Inflammatory macrophage (primary cell): ENCODE measurements at regions not wholly inside any gene's neighbourhood (a gene's known extent, or its start where the extent isn't known, plus 50 kb on each side); places are given as distances from the start of the nearest gene placed in this dataset.

ENCODE experiments used
- DNase-seq, 2 donors: peaks; one replicate each; pipeline ENCODE4 v3.0.0-alpha.2; 2020 to 2022

DNA sequence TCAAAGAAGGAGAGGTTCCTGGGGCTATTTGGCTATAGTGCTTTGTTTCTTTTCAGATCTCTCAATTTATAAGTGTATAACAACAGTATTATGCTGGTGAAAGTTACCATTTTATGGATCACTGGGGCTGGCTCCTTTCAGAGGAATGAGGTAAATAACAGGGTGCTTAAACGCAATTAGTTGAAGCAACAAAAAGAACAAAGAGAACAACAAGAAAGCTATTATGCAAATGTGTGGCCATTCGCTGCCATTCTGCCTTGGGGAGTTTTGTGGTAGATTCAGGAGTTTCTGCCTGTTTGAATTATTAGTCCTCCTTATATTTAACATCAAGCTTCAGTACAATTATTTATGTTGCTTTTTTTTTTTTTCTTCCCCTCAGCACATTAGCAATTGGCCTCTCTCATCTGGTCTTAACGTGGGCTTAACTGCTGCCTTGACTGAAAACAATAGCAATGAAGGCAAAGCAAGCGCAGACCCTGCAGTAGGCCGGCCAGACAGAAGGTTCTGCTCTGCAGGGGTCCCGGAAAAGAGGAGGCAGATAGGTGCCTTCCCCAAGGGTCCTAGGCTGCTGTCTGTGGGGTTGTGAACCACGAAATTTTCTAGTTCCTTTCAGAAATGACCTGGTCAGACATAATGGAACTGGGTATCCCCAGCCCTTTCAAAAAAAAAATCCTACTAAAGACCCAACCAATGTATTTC, 339.9 kb upstream of the PODXL start:
- DNase-seq = no peak

DNA sequence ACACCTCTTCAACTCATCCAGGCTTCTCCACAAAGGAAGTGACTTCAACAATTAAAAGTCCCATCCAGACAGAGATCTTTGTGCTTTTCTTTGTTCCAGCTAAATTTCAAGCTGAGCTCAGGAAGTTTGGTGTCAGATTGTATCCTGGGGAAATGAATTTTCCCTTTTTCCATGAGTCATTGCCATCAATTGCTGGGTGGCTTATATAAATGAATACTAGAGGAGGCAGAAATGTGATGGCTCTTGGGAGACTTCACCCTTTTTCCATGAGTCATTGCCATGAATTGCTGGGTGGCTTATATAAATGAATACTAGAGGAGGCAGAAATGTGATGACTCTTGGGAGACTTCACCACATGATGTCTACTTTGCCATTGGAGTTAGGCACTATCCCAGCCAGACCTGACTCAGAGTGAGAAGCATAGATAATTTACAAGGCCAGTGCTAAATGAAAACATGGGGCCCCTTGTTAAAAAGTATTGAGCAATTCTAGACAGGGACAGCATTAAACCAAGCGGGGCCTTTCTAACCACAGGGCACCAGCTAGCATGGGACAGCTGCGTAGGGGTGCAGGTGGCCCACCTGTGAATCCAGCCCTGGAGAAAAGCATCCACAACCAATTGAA, 339.2 kb upstream of the PODXL start:
- DNase-seq = no peak

DNA sequence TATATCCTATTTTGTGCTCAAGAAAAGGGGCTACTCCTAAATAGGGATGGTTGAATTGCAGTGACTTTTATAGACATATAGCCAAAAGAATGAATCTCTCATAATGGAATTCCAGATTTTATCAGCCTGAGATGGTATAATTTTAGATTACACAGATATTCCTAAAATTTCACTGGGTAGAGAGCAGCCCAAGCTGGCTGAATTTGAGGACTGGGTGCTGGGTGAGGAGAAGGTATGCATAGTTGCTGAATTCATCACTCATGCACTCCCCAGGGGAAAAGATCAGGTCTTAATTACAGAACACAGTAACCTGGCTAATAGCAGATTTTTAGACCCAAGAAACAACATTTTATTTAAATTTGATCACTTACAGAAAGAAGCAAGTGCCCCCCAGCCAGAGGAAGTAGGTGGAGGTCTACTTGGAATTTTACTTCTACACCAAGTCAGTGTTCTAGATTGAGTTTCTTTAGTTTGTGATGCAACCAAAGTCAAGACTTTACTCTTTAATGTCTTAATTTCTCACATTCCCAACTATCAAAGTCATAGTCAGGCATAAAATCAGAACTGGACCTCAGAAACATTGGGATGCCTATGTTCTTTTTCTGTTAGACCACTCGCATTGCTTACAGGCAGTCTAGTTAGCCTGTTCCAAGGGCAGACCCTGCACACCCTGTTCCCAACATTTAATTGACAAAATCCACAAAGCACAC, 337.4 kb upstream of the PODXL start:
- DNase-seq = no peak

DNA sequence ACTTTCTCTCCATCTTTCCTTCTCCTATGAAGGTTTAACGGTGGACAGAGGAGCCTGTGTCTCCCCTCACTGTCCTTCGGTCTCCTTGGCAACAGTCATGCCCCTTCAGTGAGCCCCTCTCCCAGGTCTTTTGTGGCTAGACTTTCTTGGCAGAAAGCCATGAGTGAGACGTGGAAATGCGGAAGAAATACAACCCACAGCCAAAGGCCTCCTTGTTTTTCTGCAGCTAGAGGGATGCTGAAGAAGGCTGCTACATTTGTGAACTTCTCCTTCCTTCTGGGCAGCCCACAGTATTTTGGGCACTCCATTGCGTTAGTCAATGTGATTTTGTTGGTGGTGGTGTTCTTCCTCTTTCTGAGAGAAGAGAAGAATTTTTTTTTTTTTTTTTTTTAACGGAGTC, 333.7 kb upstream of the PODXL start:
- peak; percentile 87 to 90 for DNase-seq

DNA sequence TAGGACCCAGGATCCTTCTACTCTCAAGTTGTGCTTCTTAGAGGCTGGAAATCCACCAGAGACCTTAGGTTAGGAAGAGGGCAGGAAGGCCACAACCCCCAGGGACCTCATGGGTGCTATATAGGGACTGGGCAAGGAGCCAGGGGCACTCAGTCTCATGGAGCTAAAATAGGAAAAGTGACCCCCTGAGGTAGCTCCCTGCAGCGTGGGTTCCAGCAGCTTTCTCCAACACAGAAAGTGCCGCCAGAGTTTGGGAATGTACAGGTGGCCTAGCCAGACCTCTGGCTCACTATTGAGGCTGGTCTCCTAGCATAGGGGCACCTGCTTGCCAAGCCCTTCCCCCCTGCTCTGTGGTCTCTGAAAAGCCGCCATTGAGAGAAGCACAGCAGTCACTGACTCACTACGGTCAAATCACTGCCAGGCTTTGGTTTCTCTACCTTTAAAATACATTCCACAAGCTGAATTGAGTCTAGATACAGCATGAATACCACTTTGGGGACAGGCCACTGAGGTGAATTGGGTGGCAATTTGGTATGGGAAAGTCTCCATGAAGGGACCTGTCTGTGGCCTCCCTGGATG, 333.2 kb upstream of the PODXL start:
- DNase-seq = no peak

DNA sequence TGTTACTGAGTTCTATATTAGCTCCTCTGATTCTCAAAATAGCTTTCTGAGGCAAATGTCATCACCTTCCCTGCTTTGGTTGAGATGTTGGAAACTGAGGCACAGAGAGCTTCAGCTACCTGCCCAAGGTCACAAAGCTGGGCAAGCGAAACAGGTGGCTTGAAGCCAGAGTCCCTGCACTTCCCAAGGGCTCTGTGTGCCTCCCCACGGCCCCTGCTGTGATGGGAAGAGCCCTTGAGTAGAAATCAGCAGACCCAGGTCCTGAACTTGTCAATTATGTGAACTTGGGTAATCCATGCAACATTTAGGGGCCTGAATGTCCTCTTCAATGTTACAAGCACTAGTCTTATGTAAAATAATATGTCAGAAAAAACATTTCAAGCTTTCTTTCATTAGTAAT, 327.3 kb upstream of the PODXL start:
- DNase-seq = no peak

DNA sequence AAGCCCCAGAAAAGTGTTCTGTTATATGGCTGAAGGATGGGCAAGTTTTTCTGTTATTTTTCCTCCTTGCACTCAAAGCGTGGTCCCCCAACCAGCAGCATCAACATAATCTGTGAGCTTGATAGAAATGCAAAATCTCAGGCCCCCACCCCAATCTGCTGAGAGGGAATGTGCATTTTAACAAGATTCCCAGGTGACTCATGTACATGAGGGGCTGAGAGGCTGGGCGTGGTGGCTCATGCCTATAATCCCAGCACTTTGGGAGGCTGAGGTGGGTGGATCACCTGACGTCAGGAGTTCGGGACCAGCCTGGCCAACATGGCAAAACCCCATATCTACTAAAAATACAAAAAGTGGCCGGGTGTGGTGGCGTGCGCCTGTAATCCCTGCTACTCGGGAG, 326.8 kb upstream of the PODXL start:
- no peak for DNase-seq

DNA sequence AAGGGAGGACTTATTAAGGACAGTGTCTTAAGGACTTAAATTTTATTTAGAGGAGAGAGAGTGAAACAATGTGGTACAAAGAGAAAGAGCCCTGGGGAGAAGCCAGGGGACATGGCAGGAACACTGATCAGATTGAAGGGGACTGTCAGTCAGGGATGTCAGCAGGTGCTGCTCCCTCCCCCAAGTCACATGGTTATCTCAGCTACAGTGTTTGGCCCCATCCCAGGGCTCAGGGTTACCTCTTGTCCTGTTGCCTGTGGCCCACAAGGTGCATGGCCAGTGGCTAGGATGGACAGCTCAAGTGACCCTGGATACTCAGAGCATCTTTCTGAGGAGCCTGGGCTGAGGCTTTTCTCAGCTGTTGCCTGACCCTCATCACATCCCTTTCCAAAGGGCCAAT, 325.9 kb upstream of the PODXL start:
- no peak for DNase-seq

DNA sequence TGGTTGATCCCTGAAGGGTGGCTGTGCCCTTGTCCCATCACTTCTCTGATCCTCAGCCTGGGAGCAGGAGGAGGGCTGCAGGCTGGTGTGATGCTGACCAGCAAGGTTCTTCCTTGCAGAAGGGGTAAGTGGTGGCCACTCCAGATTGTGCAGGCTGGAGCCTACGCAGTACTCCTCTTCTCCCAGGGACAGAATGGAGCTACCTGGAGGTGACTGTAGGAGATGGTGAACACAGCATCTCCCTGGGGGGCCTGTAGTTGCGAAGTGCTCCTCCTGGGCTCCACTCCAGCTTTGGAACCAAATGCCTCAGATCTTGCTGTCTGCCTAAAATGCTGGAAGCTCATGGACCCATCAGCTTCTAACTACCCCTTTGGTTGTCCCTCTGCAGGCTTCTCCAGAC, 323.6 kb upstream of the PODXL start:
- DNase-seq = no peak

DNA sequence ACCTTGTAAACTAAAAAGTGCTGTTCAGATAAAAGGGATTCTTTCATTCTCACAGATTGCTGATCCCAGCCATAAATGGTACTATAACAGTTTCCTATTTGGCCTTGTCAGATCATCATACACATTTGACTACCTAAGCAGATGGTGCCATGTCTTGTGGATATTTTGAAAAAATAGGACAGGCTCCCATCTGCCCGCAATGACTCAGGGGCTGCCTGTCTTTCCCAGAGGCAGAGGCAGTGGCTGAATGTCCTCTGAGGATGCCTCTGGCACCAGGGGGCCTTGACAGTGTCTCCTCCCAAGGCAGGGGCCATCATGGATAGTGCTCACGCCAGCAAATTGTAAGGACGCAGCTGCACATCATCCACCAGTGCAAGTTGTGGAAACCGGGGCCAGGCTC, 323.0 kb upstream of the PODXL start:
- no peak for DNase-seq

DNA sequence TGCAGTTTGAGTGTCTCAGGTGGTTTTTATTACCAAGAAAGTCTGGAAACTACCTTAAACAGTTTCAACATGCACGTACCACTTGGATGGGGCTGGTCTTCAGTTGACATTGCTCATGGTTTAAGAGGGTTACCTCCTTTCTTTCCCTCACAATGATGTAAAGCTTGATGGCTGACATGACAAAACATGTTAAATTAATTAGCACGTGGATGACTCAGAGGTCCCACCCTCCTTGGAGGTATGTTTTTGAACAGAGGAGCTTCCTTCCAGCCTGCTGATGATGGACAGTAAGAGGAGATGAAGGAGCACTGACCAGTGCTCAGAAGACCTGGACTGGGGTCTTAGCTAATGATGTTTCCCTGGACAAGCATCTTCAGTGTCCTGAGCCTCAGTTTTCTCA, 322.3 kb upstream of the PODXL start:
- no peak for DNase-seq

DNA sequence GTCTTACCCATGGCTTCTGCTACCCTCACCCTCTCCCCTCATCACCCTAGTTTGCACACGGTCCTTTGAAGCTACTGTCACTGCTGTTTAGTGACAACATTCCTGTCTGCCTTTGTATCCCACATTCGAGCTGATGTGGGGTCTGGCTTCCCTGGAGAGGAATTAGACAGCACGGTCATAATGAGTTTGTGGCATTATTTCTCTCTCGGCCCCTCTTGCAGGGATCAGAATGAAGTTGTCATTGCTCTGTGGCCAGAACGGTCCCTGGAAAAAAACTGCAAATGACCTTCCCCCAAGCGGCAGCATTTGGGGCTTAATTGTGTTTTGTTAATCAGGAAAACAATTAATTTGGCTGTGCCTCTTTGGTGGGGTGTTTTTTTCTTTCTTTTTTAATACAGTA, 317.2 kb upstream of the PODXL start:
- DNase-seq = no peak

DNA sequence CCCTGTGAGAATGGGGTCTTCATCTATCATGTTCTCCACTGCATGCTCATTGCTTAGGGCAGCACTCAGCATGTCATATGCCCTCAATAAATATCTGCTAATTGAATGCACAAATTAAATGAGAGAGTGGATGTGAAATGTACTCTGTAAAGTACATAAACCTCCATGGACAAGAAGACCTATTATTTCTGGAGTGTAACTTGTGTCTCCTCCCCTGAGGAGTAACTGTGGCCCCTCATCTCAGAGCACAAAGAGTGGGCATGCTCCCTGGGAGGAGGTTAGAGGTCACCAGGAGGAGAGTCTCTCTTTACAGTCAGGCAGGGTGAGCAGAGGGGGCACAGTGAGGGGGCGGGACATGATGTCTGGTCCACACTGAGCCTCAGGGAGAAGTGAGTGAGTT, 313.6 kb upstream of the PODXL start:
- DNase-seq = no peak

DNA sequence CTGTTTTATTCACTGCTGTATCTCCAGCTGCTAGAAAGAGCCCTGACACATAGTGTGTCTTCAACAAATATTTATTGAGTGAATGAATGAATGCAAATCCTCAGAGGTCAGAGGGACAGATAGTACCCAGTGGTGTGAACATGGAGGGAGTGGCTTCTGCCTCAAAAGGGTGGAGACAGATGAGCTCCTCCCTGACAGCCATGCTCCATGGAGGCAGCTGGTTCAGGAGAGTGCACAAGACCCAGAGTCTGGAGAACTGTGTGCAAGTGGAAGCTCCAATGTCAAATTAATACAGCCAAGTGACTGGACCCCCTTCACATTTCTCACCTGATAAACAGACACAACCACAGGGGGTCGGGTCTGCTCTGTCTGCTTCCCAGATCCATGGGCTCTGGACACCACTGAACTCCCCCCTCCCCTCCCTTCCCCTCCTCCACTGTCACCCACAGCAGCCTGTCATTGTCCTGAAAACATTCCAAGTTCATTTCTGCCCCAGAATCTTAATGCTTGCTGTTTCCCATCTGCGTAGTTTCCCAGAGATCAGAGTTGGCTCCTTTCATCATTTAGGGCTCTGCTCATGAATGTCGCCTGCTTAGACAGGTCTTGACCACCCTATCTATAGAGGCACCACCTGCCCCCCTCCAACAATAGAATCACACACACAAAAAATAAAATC, 312.9 kb upstream of the PODXL start:
- DNase-seq = no peak

DNA sequence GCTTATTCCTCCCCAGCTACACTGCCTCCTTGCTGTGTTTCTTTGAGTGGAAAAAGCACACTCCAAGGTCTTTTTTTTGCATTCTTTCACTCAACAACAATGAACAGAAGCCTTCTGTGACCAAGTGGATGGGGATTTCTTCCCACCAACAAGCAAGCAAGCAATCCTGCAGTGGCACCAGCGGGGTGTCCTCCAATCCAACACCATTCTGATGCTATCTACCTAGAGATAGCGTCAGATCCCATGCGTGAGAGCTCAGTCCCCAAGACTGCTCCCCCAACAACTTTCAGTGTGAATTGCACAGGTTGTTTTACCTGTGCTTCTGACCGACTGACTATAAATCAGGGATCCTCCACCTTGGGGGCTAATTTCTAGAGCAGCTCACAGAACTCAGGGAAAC, 311.0 kb upstream of the PODXL start:
- DNase-seq = no peak

DNA sequence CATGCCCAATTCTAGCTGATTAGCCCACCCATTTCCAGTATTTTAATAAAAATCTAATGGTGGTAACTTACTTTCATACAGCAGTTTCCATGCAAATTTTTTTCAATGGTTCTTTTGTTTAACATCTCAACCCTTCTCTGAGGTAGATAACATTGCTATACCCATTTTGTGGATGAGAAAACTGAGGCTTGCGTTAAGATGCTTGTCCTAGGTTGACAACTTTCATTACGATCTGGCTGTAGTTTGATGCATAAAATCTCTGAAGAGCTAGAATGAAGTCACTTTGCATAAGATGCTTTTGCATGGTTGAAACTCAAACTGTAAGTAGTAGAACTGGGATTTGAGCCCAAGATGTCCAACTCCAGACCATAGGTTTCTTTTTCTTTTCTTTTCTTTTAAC, 309.5 kb upstream of the PODXL start:
- no peak for DNase-seq

DNA sequence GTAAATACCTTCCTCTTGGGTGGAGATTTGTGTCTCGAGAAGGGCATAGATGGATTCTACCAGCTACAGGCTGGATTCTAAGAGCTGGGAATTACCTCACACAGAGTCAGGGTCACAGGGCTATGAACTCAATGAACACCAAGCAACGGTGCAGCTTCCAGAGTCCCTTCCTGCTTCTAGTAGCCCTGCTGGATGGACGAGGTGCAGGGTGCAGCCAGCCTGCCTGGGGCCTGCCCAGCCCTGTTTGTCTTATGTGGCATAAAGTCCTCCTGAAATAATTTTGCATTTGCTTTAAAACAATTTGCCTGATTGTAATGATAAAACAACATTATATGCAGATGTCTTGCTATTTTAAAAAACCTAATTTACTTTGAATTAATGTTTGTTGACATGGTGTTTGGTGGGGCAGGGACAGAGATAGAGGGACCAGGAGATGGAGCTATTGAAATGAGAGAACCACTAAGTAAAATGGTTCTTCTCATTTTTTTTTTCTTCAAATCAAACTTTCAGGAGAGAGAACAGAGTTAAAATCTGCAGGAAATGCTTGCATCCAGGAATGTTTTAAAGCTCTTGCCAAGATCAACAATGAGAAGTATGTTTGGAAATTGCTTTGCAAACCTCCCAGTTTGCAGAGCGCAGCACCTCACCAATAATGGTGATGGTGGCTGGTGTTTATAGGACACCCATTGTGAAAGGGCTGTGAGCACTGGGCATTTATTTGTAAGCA, 305.4 kb upstream of the PODXL start:
- no peak for DNase-seq

DNA sequence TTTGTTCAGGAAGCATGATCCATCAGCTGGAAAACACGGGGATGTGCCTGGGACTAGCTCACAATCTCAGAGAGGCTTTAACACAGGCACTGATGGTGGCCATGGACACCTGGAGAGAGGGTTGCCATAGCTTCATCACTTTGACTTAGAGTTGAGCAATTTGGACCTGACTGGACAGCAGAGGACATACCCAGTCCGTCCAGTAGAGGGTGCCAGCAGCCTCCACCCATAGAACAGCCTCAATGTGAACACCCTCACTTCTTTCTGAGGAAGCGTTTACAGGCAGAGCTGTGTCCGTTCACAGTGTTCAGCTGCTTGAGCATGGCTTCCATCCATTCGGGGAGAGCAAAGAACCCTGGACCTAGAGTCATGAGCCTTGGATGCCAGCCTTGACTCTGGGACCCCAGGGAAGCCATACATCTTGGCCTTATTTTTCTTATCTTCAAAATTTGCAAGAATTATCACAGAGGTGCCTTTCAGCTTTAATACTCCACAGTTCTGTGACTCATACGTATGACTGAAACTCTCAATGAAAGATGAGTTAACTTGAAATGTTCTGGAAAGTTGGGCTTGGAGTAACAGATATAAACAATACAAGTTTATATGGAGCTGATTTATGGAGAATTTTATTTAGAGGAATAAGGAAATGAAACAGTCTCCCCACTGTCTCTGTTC, 302.9 kb upstream of the PODXL start:
- DNase-seq = peak; percentile 50 to 67

DNA sequence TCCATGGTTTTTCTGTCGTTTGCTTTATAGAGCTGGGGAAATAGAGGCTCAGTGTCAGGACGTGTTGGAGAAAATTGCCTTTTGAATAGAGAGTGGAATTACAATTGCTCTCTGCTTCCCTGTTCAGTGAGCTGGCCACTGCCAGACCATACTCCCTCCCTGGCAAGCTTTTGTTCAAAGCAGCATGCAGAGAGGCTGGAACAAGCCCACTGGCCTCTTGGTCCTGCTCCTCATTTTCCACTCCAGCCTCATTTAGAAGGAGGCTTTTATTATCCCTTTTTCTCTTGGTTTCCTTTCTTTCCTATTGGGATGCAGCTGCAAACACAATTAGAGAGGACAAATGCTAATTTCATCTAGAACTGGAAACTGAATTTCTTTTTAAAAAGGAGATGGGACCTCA, 302.2 kb upstream of the PODXL start:
- no peak for DNase-seq

DNA sequence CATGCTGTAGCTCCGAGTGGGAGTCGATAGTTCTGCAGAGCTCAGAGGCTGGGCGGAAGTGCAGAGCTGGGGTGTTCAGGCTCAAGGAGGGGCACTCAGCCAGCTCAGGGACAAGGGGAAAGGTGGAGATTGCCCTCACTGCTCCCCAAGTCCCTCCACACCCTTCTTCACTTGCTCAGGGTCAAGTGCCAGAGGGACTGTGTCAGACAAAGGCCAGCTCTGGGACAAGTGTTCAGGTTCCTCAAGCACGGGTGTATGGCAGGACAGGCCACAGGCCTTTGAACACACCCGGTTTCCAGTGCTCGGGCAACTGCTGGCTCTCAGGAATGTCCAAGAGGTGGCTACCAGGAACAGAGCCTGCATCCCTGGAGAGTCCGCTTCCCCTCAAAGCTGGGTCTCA, 293.0 kb upstream of the PODXL start:
- DNase-seq = no peak

DNA sequence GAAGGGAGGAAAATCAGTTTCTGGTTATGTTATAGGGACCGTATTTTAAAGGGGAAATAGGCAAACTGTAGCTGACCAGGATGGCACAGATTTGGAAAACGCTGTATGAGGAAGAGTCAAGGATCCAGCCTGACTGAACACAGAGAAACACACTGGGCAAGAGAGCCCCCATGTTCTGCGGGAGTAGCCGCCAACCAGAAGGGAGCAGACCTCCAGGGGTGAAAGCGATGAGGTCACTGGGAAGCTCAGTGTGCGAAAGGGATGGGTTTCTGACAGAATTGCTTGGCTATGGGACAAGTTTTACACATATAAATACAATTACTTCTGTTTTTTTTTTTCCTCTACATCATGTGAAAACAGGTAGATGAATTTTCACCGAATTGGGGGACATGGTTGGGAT, 291.6 kb upstream of the PODXL start:
- no peak for DNase-seq
